Activated T-cell treated with anti-CD3 and anti-CD28 coated beads, Interleukin-2, amount 50 U/mL, for 4 hours (primary cell): ENCODE measurements at regions not wholly inside any gene's neighbourhood (a gene's known extent, or its start where the extent isn't known, plus 50 kb on each side); places are given as distances from the start of the nearest gene placed in this dataset.
A peak's percentile ranks its signal among the peaks of the same experiment; 100 is the strongest.

ENCODE experiments used
- ATAC-seq, 2 donors: fragments of 200-7000 bp; cut with Tn5 transposase; one replicate each; pipeline ENCODE4 v1.10.0; 2021
- DNase-seq: peaks from one replicate; pipeline ENCODE4 v3.0.0-alpha.2; 2020
- H3K27me3 Mint-ChIP-seq: one replicate; pipeline ENCODE4 v1.8.0; 2021; ENCODE audit warnings: low read depth, mixed read lengths
- H3K36me3 Mint-ChIP-seq: one replicate; pipeline ENCODE4 v1.8.0; 2022; ENCODE audit warnings: mixed read lengths; ENCODE audit not compliant: insufficient read depth
- H3K4me1 Mint-ChIP-seq: one replicate; pipeline ENCODE4 v1.8.0; 2021; ENCODE audit warnings: low read depth, mixed read lengths
- H3K4me3 Mint-ChIP-seq: one replicate; pipeline ENCODE4 v1.8.0; 2021; ENCODE audit warnings: mild to moderate bottlenecking, moderate library complexity, mixed read lengths
- H3K9me3 Mint-ChIP-seq: one replicate; pipeline ENCODE4 v1.8.0; 2021; ENCODE audit warnings: mixed read lengths

- no peak for ATAC-seq
- DNase-seq: no peak
- no peaks in the 10 kb centered on the region for H3K9me3 Mint-ChIP-seq
These were observed 66.4 kb upstream of the C4orf54 start for GRCh38 chr4:99724067-99724466.

DNA sequence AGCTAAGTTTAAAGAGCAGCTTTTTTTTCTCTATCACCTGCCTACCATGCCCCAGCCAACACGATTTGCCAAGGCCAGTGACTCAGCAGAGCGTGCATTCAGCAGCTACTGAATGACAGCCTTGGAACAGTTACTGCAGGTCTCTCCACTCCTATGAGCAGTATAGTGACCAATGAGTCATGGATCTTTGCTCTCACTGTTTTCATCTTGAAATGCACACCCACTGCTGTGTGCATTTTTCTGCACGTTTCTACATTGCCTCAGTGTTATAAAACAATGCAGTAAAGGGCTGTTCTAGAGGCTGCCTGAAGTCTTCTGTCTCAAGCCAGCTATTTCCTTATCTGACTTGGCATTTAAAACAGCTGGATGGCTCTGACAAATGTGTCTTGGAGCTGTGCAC, 66.0 kb upstream of the C4orf54 start:
- no peaks in the 10 kb centered on the region for H3K9me3 Mint-ChIP-seq
- H3K4me3 Mint-ChIP-seq: no peak overlapping the region
- ATAC-seq (peak; percentile 77 to 80), DNase-seq (no peak)
- H3K4me1 Mint-ChIP-seq: no peaks in the 10 kb centered on the region
- H3K27me3 Mint-ChIP-seq: peaks cover 2% of the 10 kb centered on the region
- no peaks in the 10 kb centered on the region for H3K36me3 Mint-ChIP-seq

More at GRCh38 chr4:99724067-99724466, 66.4 kb upstream of the C4orf54 start:
- no peak overlapping the region for H3K4me3 Mint-ChIP-seq
- H3K27me3 Mint-ChIP-seq: peaks cover 2% of the 10 kb centered on the region
- no peaks in the 10 kb centered on the region for H3K36me3 Mint-ChIP-seq
- no peaks in the 10 kb centered on the region for H3K4me1 Mint-ChIP-seq

- peaks cover 2% of the 10 kb centered on the region for H3K27me3 Mint-ChIP-seq
- H3K4me1 Mint-ChIP-seq: no peaks in the 10 kb centered on the region
- DNase-seq (no peak), ATAC-seq (no peak)
- no peaks in the 10 kb centered on the region for H3K36me3 Mint-ChIP-seq
- no peaks in the 10 kb centered on the region for H3K9me3 Mint-ChIP-seq
- no peak overlapping the region for H3K4me3 Mint-ChIP-seq
These were observed 65.1 kb upstream of the C4orf54 start for GRCh38 chr4:99722725-99723124.

DNA sequence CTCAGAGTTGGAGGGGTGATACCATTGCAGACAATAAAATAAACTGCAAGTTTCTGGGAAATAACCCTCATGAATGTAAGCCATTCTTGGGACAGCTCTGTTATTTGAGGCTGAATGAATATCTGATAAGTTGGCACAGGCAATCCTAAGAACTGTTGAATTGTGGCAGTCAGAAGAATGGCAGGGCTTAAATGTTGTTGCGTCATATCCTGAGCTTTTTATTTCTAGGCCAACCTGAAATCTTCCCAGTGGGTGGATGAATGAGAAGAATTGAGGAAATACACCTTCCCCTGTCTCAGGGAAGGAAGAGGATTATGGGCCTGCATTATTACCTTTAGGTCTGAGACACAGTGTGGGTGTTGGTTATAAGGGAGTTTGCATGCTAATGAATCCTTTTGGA, 64.4 kb upstream of the C4orf54 start:
- Mint-ChIP-seq H3K27me3 (peaks cover 2% of the 10 kb centered on the region), H3K4me3 (no peak overlapping the region), H3K9me3 (no peaks in the 10 kb centered on the region), H3K36me3 (no peaks in the 10 kb centered on the region), H3K4me1 (no peaks in the 10 kb centered on the region)
- no peak for DNase-seq
- no peak for ATAC-seq

DNA sequence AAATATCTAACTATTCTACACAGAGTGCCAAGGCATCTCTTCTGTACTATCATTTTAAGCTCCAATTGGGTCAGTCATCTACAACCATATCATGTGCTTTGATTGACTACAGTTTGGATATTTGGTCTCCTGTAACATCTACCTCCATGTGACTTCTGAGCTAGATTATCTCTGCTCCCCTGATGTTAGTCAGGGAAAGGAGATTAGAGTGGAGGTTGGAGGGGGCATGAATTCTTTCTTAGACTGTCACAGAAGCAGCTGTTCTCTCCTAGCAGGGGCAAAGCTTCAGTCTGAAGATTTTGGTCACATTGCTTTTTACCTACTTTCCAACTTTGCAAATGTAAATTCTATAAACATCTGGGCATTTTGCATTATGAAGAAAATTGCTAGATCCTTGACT, 62.6 kb upstream of the C4orf54 start:
- Mint-ChIP-seq H3K4me1 (no peaks in the 10 kb centered on the region), H3K9me3 (no peaks in the 10 kb centered on the region), H3K4me3 (no peak overlapping the region), H3K27me3 (peaks cover 2% of the 10 kb centered on the region), H3K36me3 (no peaks in the 10 kb centered on the region)
- DNase-seq: no peak
- no peak for ATAC-seq

DNA sequence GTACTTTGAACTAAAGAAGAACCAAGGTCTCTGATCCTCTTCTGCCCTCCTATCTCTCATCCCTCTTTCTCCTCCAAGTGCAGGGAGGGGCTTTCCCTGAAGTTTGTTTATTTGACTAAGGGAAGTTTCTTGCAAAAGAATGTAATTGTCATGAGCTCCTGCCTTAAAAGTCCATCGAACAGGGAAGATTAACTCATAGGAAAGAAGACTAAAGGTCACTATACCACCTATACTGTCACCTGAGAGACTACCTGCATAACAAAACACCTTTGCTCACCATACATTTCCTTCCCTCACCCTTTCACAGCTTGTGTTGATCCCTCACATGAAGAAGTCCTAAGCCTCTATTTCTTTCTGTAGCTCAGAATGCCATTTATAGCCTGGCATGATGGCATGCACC, 59.4 kb upstream of the C4orf54 start:
- Mint-ChIP-seq H3K36me3 (no peaks in the 10 kb centered on the region), H3K9me3 (no peaks in the 10 kb centered on the region), H3K4me1 (no peaks in the 10 kb centered on the region), H3K27me3 (no peaks in the 10 kb centered on the region), H3K4me3 (no peak overlapping the region)
- no peak for DNase-seq
- no peak for ATAC-seq

DNA sequence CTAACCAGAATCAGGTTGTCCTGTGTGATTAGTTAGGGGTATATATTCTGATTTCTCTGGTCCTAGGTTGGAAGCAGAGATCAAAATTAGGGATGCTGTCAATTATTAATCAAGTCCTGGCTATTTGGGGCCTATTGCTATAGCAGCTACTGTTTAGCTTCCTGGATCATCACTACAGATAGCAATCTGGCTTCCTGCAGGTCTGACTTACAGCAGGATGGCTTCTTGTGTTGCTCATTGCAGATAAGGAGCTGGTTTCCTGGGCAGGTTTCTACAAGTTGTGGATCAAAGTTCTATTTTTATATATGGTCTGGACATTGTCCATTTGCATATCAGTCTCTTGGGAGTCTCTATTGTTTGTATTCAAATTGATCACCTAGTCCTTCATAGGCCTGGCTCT, 57.7 kb upstream of the C4orf54 start:
- Mint-ChIP-seq H3K9me3 (no peaks in the 10 kb centered on the region), H3K4me1 (peaks cover 7% of the 10 kb centered on the region), H3K36me3 (no peaks in the 10 kb centered on the region), H3K4me3 (no peak overlapping the region), H3K27me3 (no peaks in the 10 kb centered on the region)
- DNase-seq (no peak), ATAC-seq (no peak)

DNA sequence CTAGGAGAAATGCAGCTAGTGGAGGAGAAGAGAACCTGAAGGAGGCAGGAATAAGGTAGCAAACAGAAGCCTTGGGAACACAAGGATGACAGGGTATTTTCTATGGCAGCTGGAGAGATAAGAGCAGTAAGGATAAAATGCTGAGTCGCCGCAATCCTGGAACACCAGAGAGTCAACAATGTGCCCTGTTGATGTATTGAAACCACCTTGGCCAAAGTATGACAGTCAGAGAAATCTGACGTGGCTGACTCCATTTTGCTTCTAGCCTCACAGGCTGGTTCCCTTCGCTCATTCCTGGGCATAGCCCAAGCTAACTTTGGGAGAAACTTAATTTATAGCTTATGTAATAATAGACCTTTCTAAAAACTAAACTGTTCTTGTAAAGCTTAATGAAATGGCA, 56.6 kb upstream of the C4orf54 start:
- Mint-ChIP-seq H3K27me3 (no peaks in the 10 kb centered on the region), H3K4me3 (no peak overlapping the region), H3K9me3 (no peaks in the 10 kb centered on the region)

DNA sequence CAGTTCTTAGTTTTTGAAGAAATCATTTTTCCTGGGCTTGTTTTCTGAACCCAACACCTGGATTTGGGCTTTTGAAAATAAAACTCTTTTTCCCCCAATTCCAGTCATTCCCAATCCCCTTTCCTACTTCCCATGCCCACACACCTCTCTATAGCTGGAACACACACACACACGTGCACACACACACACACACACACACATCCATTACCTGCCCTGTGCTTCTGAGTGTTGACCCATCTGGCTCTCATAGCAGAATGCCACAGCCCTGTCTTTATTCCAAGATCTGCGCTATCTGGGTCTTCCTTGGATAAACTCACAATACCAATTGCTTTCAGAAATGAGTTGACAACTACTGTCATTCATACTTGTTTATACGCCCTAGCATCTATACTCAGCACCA, 54.9 kb upstream of the C4orf54 start:
- no peaks in the 10 kb centered on the region for H3K36me3 Mint-ChIP-seq
- H3K4me3 Mint-ChIP-seq: no peak overlapping the region
- H3K27me3 Mint-ChIP-seq: no peaks in the 10 kb centered on the region
- H3K4me1 Mint-ChIP-seq: peaks cover 7% of the 10 kb centered on the region
- no peak for ATAC-seq
- H3K9me3 Mint-ChIP-seq: no peaks in the 10 kb centered on the region
- no peak for DNase-seq

More for the DNA sequence above, 56.6 kb upstream of the C4orf54 start:
- no peak for ATAC-seq
- H3K4me1 Mint-ChIP-seq: peaks cover 7% of the 10 kb centered on the region
- no peak for DNase-seq
- no peaks in the 10 kb centered on the region for H3K36me3 Mint-ChIP-seq

- H3K4me1 Mint-ChIP-seq: peaks cover 7% of the 10 kb centered on the region
- H3K9me3 Mint-ChIP-seq: no peaks in the 10 kb centered on the region
- no peak for DNase-seq
- H3K27me3 Mint-ChIP-seq: no peaks in the 10 kb centered on the region
- ATAC-seq: no peak
- H3K36me3 Mint-ChIP-seq: no peaks in the 10 kb centered on the region
- no peak overlapping the region for H3K4me3 Mint-ChIP-seq
These were observed 54.5 kb upstream of the C4orf54 start for GRCh38 chr4:99712099-99712498.

DNA sequence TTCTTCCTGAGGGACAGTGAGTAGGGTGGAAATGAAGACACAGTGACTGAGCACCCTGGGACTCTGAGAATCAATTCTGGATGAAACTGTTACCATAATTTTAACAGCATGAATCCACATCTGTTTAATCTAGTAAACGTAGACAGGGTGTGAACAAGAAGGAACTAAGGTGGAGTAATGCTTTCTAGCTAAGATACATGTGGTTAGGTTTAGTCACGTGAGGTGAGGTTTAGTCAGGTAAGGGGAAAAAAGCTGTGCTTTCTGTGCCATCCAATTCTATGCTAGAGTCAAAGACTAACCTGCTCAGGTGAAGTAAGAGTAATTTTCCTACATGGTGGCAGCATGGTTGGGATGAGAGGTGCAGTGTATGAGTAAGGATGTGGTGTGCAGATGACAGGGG, 54.0 kb upstream of the C4orf54 start:
- H3K9me3 Mint-ChIP-seq: no peaks in the 10 kb centered on the region
- no peaks in the 10 kb centered on the region for H3K36me3 Mint-ChIP-seq
- no peak overlapping the region for H3K4me3 Mint-ChIP-seq
- no peak for DNase-seq
- no peak for ATAC-seq
- no peaks in the 10 kb centered on the region for H3K27me3 Mint-ChIP-seq
- H3K4me1 Mint-ChIP-seq: peaks cover 7% of the 10 kb centered on the region

DNA sequence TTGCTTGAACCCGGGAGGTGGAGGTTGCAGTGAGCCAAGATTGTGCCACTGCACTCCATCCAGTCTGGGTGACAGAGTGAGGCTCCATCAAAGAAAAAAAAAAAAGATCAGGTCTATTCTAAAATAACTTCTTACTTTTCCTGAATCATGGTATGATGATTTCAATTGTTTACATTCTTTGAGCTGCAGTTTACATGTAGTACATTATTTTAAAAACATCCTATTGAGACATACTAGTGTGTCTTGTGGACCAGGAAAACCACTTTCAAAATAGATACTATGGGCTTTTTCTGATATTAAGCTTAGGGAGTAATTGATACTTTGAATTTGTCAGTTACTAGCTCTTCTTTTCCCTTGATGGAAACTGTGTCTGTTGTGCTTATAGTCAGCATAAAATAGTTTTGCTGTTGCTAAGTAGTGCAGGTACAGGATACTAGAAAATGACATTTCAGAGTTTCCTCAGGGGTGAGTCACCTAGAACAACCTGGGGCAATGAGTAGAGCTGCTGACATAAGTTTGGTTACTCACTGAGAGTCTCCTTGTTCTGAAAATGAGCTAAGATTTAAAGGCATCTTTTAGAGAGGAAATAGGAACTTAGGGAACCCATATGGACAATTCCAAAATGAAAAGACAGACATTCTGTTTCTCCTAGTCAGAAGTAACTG, 53.2 kb upstream of the C4orf54 start:
- Mint-ChIP-seq H3K36me3 (no peaks in the 10 kb centered on the region), H3K27me3 (no peaks in the 10 kb centered on the region), H3K9me3 (no peaks in the 10 kb centered on the region), H3K4me3 (no peak overlapping the region), H3K4me1 (peaks cover 7% of the 10 kb centered on the region)
- peak; percentile 89 to 90 for ATAC-seq
- no peak for DNase-seq

DNA sequence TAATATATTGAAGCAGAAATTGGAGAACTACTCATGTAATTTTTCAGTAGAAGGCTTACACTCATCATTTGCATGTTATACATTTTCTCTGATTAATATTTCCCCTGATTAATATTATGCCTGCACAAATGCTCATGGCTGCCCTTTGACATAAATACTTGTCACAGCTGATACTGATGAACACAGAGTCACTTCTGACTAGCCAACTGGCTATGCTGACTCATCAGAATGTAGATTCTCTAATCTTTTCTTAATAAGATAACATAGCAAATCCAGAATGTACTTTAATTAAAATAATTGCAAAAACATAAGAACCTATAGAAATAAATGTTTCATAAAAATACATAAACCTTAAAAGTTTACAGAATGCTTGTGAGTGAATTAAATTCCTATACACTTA, 52.4 kb upstream of the C4orf54 start:
- H3K4me1 Mint-ChIP-seq: peaks cover 7% of the 10 kb centered on the region
- ATAC-seq (no peak), DNase-seq (no peak)
- H3K4me3 Mint-ChIP-seq: no peak overlapping the region
- no peaks in the 10 kb centered on the region for H3K36me3 Mint-ChIP-seq
- no peaks in the 10 kb centered on the region for H3K27me3 Mint-ChIP-seq
- no peaks in the 10 kb centered on the region for H3K9me3 Mint-ChIP-seq

DNA sequence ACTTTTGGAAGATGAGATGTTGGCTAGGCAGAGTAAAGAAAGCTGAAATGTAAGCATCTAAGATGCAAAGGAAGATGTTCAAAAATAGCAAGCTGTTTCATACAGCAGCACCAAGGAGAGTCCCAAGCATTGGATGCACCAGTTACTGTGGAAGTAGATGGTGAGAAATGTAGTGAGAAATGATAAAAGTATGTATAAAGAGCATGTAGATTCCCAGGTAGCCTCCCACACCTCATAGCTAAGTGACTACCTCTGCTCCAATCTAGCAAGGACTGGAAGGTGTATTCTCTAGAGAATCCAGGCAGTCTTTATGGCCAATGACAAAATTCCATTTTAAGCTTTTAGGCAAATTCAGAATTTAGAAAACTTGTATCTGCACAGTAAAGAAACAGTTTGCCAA, 50.9 kb upstream of the C4orf54 start:
- Mint-ChIP-seq H3K4me1 (peaks cover 7% of the 10 kb centered on the region), H3K36me3 (no peaks in the 10 kb centered on the region), H3K9me3 (no peaks in the 10 kb centered on the region), H3K4me3 (no peak overlapping the region), H3K27me3 (peaks cover 7% of the 10 kb centered on the region)
- DNase-seq (no peak), ATAC-seq (no peak)
